ENCODE measurements at regions not wholly inside any gene's neighbourhood (a gene's known extent, or its start where the extent isn't known, plus 50 kb on each side); places are given as distances from the start of the nearest gene placed in this dataset.
"Not testable (repeated sequence)": the region's sequence is repeated elsewhere in the genome, so short reads cannot be mapped to it uniquely, and the experiment has no call there.

- not testable (repeated sequence) for H3K27ac ChIP-seq (ENCODE audit: low read length); DNase-seq; H3K4me1 ChIP-seq (ENCODE audit: control insufficient read depth, insufficient read depth, low read length); H3K36me3 ChIP-seq (ENCODE audit: control insufficient read depth, insufficient read depth, low read length); H3K27me3 ChIP-seq (ENCODE audit: control insufficient read depth, insufficient read depth, low read length); H3K9me3 ChIP-seq (ENCODE audit: control insufficient read depth, low read depth, low read length); H3K4me3 ChIP-seq (ENCODE audit: low read length)
- WGBS (ENCODE audit: insufficient coverage, low lambda C conversion rate), result 100% methylated on average over 1 of the region's 9 CpGs
Observed at GRCh38 chr1:102442317-102442716, 445.6 kb upstream of the OLFM3 start.

GRCh38 chr1:102435483-102435882, 438.8 kb upstream of the OLFM3 start:
- Histone ChIP-seq H3K4me3 (ENCODE audit: low read length) (no peak overlapping the region), H3K27me3 (ENCODE audit: control insufficient read depth, insufficient read depth, low read length) (no peaks in the 10 kb centered on the region), H3K27ac (ENCODE audit: low read length) (no peak overlapping the region), H3K4me1 (ENCODE audit: control insufficient read depth, insufficient read depth, low read length) (no peaks in the 10 kb centered on the region), H3K36me3 (ENCODE audit: control insufficient read depth, insufficient read depth, low read length) (no peaks in the 10 kb centered on the region), H3K9me3 (ENCODE audit: control insufficient read depth, low read depth, low read length) (peaks cover 4% of the 10 kb centered on the region)
- DNase-seq, result no peak
- WGBS (ENCODE audit: insufficient coverage, low lambda C conversion rate), result no CpG with 5 or more reads among the region's 2 CpGs

GRCh38 chr1:102434421-102434820, 437.7 kb upstream of the OLFM3 start:
- DNase-seq, result no peak
- no peak overlapping the region for H3K27ac ChIP-seq (ENCODE audit: low read length)
- no peaks in the 10 kb centered on the region for H3K4me1 ChIP-seq (ENCODE audit: control insufficient read depth, insufficient read depth, low read length)
- no peak overlapping the region for H3K4me3 ChIP-seq (ENCODE audit: low read length)
- peaks cover 4% of the 10 kb centered on the region for H3K9me3 ChIP-seq (ENCODE audit: control insufficient read depth, low read depth, low read length)
- no peaks in the 10 kb centered on the region for H3K36me3 ChIP-seq (ENCODE audit: control insufficient read depth, insufficient read depth, low read length)
- whole genome bisulfite sequencing (ENCODE audit: insufficient coverage, low lambda C conversion rate), result no CpG with 5 or more reads among the region's 4 CpGs
- H3K27me3 ChIP-seq (ENCODE audit: control insufficient read depth, insufficient read depth, low read length), result no peaks in the 10 kb centered on the region

GRCh38 chr1:102431253-102431652, 434.5 kb upstream of the OLFM3 start:
- 100% methylated on average over 1 of the region's 1 CpG for WGBS (ENCODE audit: insufficient coverage, low lambda C conversion rate)
- no peaks in the 10 kb centered on the region for H3K36me3 ChIP-seq (ENCODE audit: control insufficient read depth, insufficient read depth, low read length)
- H3K4me1 ChIP-seq (ENCODE audit: control insufficient read depth, insufficient read depth, low read length), result no peaks in the 10 kb centered on the region
- peaks cover 4% of the 10 kb centered on the region for H3K9me3 ChIP-seq (ENCODE audit: control insufficient read depth, low read depth, low read length)
- no peaks in the 10 kb centered on the region for H3K27me3 ChIP-seq (ENCODE audit: control insufficient read depth, insufficient read depth, low read length)
- DNase-seq, result no peak
- H3K4me3 ChIP-seq (ENCODE audit: low read length), result no peak overlapping the region
- H3K27ac ChIP-seq (ENCODE audit: low read length), result no peak overlapping the region

GRCh38 chr1:102420034-102420433, 423.3 kb upstream of the OLFM3 start:
- Histone ChIP-seq H3K27ac (ENCODE audit: low read length) (no peak overlapping the region), H3K4me1 (ENCODE audit: control insufficient read depth, insufficient read depth, low read length) (no peaks in the 10 kb centered on the region), H3K36me3 (ENCODE audit: control insufficient read depth, insufficient read depth, low read length) (no peaks in the 10 kb centered on the region), H3K9me3 (ENCODE audit: control insufficient read depth, low read depth, low read length) (no peaks in the 10 kb centered on the region), H3K27me3 (ENCODE audit: control insufficient read depth, insufficient read depth, low read length) (no peaks in the 10 kb centered on the region), H3K4me3 (ENCODE audit: low read length) (no peak overlapping the region)
- DNase-seq, result no peak
- WGBS (ENCODE audit: insufficient coverage, low lambda C conversion rate), result no CpG with 5 or more reads among the region's 1 CpG

Data from large intestine (tissue), 3 donors.